MCF 10A (cell line): ENCODE measurements at regions not wholly inside any gene's neighbourhood (a gene's known extent, or its start where the extent isn't known, plus 50 kb on each side); places are given as distances from the start of the nearest gene placed in this dataset.

Source experiments
- BruUV-seq: library from RNA; stranded (reverse); fragments of 400-500 nt; replicated peaks from 2 replicates; lab custom pipeline; 2021; lab: Mats Ljungman, UMichigan
- CTCF ChIA-PET: fragments of 300-600 bp; sonication (Branson Sonifier 250); formaldehyde crosslinking; extraction: SDS; loops from one replicate; lab custom pipeline; 2021; ENCODE audit warnings: antibody characterized with exemption, inconsistent platforms; lab: Yijun Ruan, JAX
- POLR2A ChIA-PET: fragments of 300-600, 350-650 bp; sonication (Branson Sonifier 250); formaldehyde crosslinking; extraction: SDS; loops from one replicate; lab custom pipeline; 2020; ENCODE audit warnings: antibody characterized with exemption, inconsistent platforms; lab: Yijun Ruan, JAX
- DNase-seq: peaks from one replicate; pipeline ENCODE4 v3.0.0-alpha.2; 2018; ENCODE audit not compliant: unreplicated experiment
- H3K27ac Mint-ChIP-seq: one replicate; pipeline ENCODE4 v1.8.0; 2022; ENCODE audit warnings: mild to moderate bottlenecking, low read depth, mixed read lengths; ENCODE audit not compliant: unreplicated experiment
- H3K27me3 Mint-ChIP-seq: one replicate; pipeline ENCODE4 v1.8.0; 2022; ENCODE audit warnings: mixed read lengths; ENCODE audit not compliant: insufficient read depth, unreplicated experiment
- H3K36me3 Mint-ChIP-seq: one replicate; pipeline ENCODE4 v1.8.0; 2022; ENCODE audit warnings: mild to moderate bottlenecking, moderate library complexity, mixed read lengths; ENCODE audit not compliant: insufficient read depth, unreplicated experiment
- H3K4me1 Mint-ChIP-seq: one replicate; pipeline ENCODE4 v1.8.0; 2022; ENCODE audit warnings: mixed read lengths; ENCODE audit not compliant: insufficient read depth, unreplicated experiment
- H3K4me3 Mint-ChIP-seq: one replicate; pipeline ENCODE4 v1.8.0; 2022; ENCODE audit warnings: mild to moderate bottlenecking, moderate library complexity, mixed read lengths; ENCODE audit not compliant: unreplicated experiment
- H3K9me3 Mint-ChIP-seq: one replicate; pipeline ENCODE4 v1.8.0; 2022; ENCODE audit warnings: mixed read lengths; ENCODE audit not compliant: unreplicated experiment
- CTCF ChIP-seq: fragments of 200-600 bp; IDR thresholded peaks from one replicate; pipeline ENCODE4 v1.8.0; 2022; ENCODE audit warnings: antibody characterized with exemption, mild to moderate bottlenecking; ENCODE audit not compliant: unreplicated experiment
- intact Hi-C: fragments of 100-400 bp; cut with micrococcal nuclease; formaldehyde crosslinking; loops from 2 replicates; pipeline ENCODE4 v1.14.1; 2022

- no peak overlapping the region for H3K27ac Mint-ChIP-seq
- BruUV-seq, result no TSS peak
- intact Hi-C loops, result no loop called here
- no peak overlapping the region for H3K4me3 Mint-ChIP-seq
- H3K36me3 Mint-ChIP-seq, result no peaks in the 10 kb centered on the region
- no peaks in the 10 kb centered on the region for H3K27me3 Mint-ChIP-seq
- ChIA-PET POLR2A (no interaction called here), CTCF (interaction anchor here (1.1 kb wide), 2 partner anchors 10 to 85 kb away, joined by 3 read pairs; no protein-coding TSS in a partner anchor)
- no peak for DNase-seq
- H3K9me3 Mint-ChIP-seq, result peaks cover 7% of the 10 kb centered on the region
- H3K4me1 Mint-ChIP-seq, result no peaks in the 10 kb centered on the region
- no peak for TF ChIP-seq CTCF
These were observed 119.3 kb upstream of the BACE2 start for GRCh38 chr21:41048623-41049022.

- Mint-ChIP-seq H3K27ac (no peak overlapping the region), H3K4me1 (no peaks in the 10 kb centered on the region), H3K36me3 (peaks cover 6% of the 10 kb centered on the region), H3K4me3 (no peak overlapping the region), H3K9me3 (peaks cover 7% of the 10 kb centered on the region), H3K27me3 (no peaks in the 10 kb centered on the region)
- no peak for TF ChIP-seq CTCF
- ChIA-PET CTCF (no interaction called here), POLR2A (no interaction called here)
- BruUV-seq, result no TSS peak
- no peak for DNase-seq
- intact Hi-C loops, result no loop called here
These were observed 115.0 kb upstream of the BACE2 start for GRCh38 chr21:41052820-41053555.

- intact Hi-C loops, result no loop called here
- CTCF ChIA-PET, result interaction anchor here (1.1 to 1.4 kb wide), 2 partner anchors 10 to 15 kb away, joined by 3 to 7 read pairs; no protein-coding TSS in a partner anchor
- Mint-ChIP-seq H3K9me3 (peaks cover 9% of the 10 kb centered on the region), H3K36me3 (peaks cover 6% of the 10 kb centered on the region), H3K4me3 (no peak overlapping the region), H3K27me3 (no peaks in the 10 kb centered on the region), H3K4me1 (no peaks in the 10 kb centered on the region), H3K27ac (no peak overlapping the region)
- TF ChIP-seq CTCF, result no peak
- POLR2A ChIA-PET, result interaction anchor here (0.7 kb wide), 1 partner anchor 319 kb away, joined by 3 read pairs; no protein-coding TSS in a partner anchor
- peak; percentile 56 for DNase-seq
- BruUV-seq, result no TSS peak
These were observed 113.9 kb upstream of the BACE2 start for GRCh38 chr21:41054018-41054578.

GRCh38 chr21:41055266-41055665, 112.7 kb upstream of the BACE2 start:
- peaks cover 6% of the 10 kb centered on the region for H3K36me3 Mint-ChIP-seq

More at GRCh38 chr21:41055266-41055665, 112.7 kb upstream of the BACE2 start:
- no TSS peak for BruUV-seq
- Mint-ChIP-seq H3K27me3 (no peaks in the 10 kb centered on the region), H3K4me3 (no peak overlapping the region), H3K4me1 (no peaks in the 10 kb centered on the region), H3K9me3 (peaks cover 21% of the 10 kb centered on the region), H3K27ac (no peak overlapping the region)
- TF ChIP-seq CTCF, result no peak
- intact Hi-C loops, result no loop called here
- DNase-seq, result no peak
- CTCF ChIA-PET, result interaction anchor here (1.4 kb wide), 1 partner anchor 13 kb away, joined by 7 read pairs; no protein-coding TSS in a partner anchor
- POLR2A ChIA-PET, result interaction anchor here (0.7 kb wide), 1 partner anchor 277 kb away, joined by 6 read pairs; no protein-coding TSS in a partner anchor
